ENCODE measurements at regions not wholly inside any gene's neighbourhood (a gene's known extent, or its start where the extent isn't known, plus 50 kb on each side); places are given as distances from the start of the nearest gene placed in this dataset.

DNA sequence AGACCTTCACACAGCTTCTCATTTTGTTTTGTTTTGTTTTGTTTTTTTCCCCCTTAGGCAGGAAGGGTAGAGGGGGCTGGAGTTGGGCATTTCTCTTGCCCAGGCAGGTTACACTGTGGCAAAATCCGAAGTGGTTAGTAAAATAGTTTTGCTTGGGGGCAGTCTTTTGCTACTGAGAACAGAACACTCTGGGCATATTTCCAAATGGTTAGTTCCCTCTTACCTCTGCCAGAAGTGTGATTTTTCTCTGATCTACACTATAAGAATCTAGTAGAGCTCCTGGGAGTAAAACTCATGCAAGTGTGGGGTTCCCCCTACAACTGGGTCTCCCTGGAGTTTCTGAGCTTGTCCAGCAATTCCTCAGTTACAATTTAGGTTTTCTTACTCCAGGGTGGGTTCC, 61.7 kb downstream of the NPS start:
- no peak overlapping the region for H3K4me2 ChIP-seq (ENCODE audit: low read depth, low read length, poor library complexity, severe bottlenecking)
- no peaks in the 10 kb centered on the region for H3K36me3 ChIP-seq (ENCODE audit: insufficient read depth, low read length)
- H2AFZ ChIP-seq (ENCODE audit: low read length) = no peak overlapping the region
- no peak overlapping the region for H3K27ac ChIP-seq (ENCODE audit: low read length)
- H3K4me1 ChIP-seq (ENCODE audit: low read length) = no peaks in the 10 kb centered on the region
- H3K4me3 ChIP-seq (ENCODE audit: low read length) = no peak overlapping the region
- H3K79me2 ChIP-seq (ENCODE audit: low read length) = no peaks in the 10 kb centered on the region
- no peaks in the 10 kb centered on the region for H3K27me3 ChIP-seq (ENCODE audit: low read length)
- DNase-seq = no peak
- no peak overlapping the region for H3K9ac ChIP-seq (ENCODE audit: low read length)
- no peaks in the 10 kb centered on the region for H3K9me2 ChIP-seq (replicated peaks; ENCODE audit: insufficient read depth, low read length)
- H4K20me1 ChIP-seq (ENCODE audit: insufficient read depth, low read depth, low read length) = no peaks in the 10 kb centered on the region
- no peaks in the 10 kb centered on the region for H3K9me3 ChIP-seq (ENCODE audit: low read length)

DNA sequence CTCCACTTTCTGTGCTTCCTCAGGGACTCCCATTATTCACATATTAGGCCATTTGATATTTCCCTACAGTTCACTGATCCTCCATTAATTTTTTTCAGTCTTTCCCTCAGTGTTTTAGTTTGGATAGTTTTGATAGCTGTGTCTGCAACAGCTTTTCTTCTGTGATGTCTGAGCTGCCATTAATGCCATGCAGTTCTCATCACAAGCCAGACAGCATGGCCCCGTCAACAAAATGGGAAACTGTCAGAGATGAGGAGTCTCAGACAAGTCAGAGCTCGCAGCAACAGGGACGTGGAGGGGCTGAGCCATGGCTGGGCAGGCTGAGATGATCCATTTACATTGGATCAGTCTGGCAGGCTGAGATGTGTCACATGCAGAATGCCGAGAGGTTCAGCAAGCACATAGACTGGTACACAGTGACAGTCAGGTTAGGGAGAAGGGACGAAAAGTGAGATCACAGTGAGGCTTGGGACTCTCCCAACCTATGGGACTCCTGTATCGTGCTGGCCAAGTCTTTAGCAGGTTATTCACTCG, 65.4 kb downstream of the NPS start:
- Histone ChIP-seq H3K4me3 (ENCODE audit: low read length) (no peak overlapping the region), H3K36me3 (ENCODE audit: insufficient read depth, low read length) (no peaks in the 10 kb centered on the region), H3K9ac (ENCODE audit: low read length) (no peak overlapping the region), H3K27ac (ENCODE audit: low read length) (no peak overlapping the region), H3K9me2 (replicated peaks; ENCODE audit: insufficient read depth, low read length) (no peaks in the 10 kb centered on the region), H2AFZ (ENCODE audit: low read length) (no peak overlapping the region), H3K9me3 (ENCODE audit: low read length) (no peaks in the 10 kb centered on the region), H3K79me2 (ENCODE audit: low read length) (no peaks in the 10 kb centered on the region), H3K27me3 (ENCODE audit: low read length) (no peaks in the 10 kb centered on the region), H4K20me1 (ENCODE audit: insufficient read depth, low read depth, low read length) (no peaks in the 10 kb centered on the region), H3K4me1 (ENCODE audit: low read length) (no peaks in the 10 kb centered on the region), H3K4me2 (ENCODE audit: low read depth, low read length, poor library complexity, severe bottlenecking) (no peak overlapping the region)
- no peak for DNase-seq

DNA sequence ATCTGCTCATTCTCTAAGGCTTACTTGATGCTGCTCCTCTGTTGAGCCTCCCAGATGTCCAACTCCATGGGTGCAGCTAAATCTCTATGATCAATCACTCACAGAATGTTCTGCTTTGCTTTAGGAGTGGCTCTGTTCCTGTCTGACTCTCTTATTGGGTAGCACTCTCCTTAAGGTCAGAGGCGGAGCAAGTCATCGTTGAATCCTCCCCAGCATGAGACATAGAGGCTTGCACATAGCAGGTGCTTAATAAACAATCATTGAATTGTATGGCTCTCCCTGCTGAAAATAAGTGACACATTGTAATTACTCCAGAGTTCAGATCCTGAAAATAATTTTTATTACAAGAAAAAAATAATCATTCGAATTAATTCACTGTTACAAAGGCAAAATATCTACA, 69.7 kb downstream of the NPS start:
- no peaks in the 10 kb centered on the region for H3K79me2 ChIP-seq (ENCODE audit: low read length)
- H4K20me1 ChIP-seq (ENCODE audit: insufficient read depth, low read depth, low read length) = no peaks in the 10 kb centered on the region
- no peak overlapping the region for H3K27ac ChIP-seq (ENCODE audit: low read length)
- DNase-seq = no peak
- H3K9me3 ChIP-seq (ENCODE audit: low read length) = no peaks in the 10 kb centered on the region
- H3K9ac ChIP-seq (ENCODE audit: low read length) = no peak overlapping the region
- H3K9me2 ChIP-seq (replicated peaks; ENCODE audit: insufficient read depth, low read length) = no peaks in the 10 kb centered on the region
- no peak overlapping the region for H2AFZ ChIP-seq (ENCODE audit: low read length)
- no peak overlapping the region for H3K4me3 ChIP-seq (ENCODE audit: low read length)
- H3K4me1 ChIP-seq (ENCODE audit: low read length) = no peaks in the 10 kb centered on the region
- H3K36me3 ChIP-seq (ENCODE audit: insufficient read depth, low read length) = no peaks in the 10 kb centered on the region
- H3K4me2 ChIP-seq (ENCODE audit: low read depth, low read length, poor library complexity, severe bottlenecking) = no peak overlapping the region
- H3K27me3 ChIP-seq (ENCODE audit: low read length) = no peaks in the 10 kb centered on the region

DNA sequence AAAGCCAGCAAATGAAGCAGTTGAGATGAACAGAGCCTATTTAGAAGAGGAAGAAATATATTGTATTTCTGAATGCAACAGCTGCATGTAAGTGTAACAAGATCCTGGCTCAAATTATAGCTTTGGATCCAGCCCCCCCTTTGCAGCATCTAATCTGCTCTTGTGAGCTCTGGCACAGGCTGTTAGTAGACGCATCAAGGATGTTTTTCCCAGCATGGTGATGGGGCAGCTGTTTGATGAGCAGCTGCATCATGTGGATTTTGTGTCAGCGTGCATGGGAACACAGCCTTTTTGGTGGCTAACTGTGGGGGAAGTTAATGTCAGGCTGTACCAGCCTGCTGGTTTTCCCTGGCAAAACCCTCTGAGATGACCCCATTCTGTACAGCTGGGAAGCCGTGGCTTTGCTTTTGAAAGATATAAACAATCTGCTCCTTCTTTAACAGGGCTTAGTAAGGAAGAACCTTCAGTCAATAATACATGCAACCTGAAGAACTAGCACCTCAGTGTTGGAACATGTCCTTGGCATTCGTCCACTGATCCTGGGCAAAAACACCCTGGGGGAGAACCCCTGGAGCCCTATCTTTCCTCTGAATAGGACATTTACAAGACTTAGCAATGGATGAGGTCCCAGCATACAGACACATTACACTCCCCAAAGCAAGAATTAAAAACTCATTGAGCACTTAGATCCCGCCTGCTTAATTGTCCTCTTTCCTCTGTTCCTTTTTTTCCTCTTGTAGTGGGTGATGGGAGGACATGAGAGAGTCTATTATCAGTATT, 70.6 kb downstream of the NPS start:
- no peaks in the 10 kb centered on the region for H4K20me1 ChIP-seq (ENCODE audit: insufficient read depth, low read depth, low read length)
- no peaks in the 10 kb centered on the region for H3K36me3 ChIP-seq (ENCODE audit: insufficient read depth, low read length)
- H3K4me3 ChIP-seq (ENCODE audit: low read length) = no peak overlapping the region
- H3K27ac ChIP-seq (ENCODE audit: low read length) = no peak overlapping the region
- no peaks in the 10 kb centered on the region for H3K27me3 ChIP-seq (ENCODE audit: low read length)
- H3K4me2 ChIP-seq (ENCODE audit: low read depth, low read length, poor library complexity, severe bottlenecking) = no peak overlapping the region
- H3K9me2 ChIP-seq (replicated peaks; ENCODE audit: insufficient read depth, low read length) = no peaks in the 10 kb centered on the region
- H3K79me2 ChIP-seq (ENCODE audit: low read length) = no peaks in the 10 kb centered on the region
- H3K9ac ChIP-seq (ENCODE audit: low read length) = no peak overlapping the region
- no peak overlapping the region for H2AFZ ChIP-seq (ENCODE audit: low read length)
- no peak for DNase-seq
- H3K4me1 ChIP-seq (ENCODE audit: low read length) = no peaks in the 10 kb centered on the region
- H3K9me3 ChIP-seq (ENCODE audit: low read length) = no peaks in the 10 kb centered on the region

DNA sequence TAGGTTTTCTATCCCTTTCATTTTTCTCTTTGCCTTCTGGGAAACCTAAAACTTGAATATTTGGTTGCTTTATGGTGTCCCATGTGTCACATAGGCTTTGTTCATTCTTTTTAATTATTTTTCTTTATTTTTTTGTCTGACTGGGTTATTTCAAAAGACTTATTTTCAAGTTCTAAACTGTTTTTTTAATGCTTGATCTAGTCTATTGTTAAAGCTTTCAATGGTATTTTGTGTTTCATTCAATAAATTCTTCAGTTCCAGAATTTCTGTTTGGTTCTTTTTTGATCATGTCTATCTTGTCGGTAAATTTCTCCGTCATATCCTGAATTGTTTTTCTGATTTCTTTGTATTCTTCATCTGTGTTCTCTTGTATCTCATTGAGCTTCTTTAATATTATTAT, 86.8 kb downstream of the NPS start:
- no peaks in the 10 kb centered on the region for H3K9me2 ChIP-seq (replicated peaks; ENCODE audit: insufficient read depth, low read length)
- no peak overlapping the region for H3K9ac ChIP-seq (ENCODE audit: low read length)
- H4K20me1 ChIP-seq (ENCODE audit: insufficient read depth, low read depth, low read length) = no peaks in the 10 kb centered on the region
- H3K4me2 ChIP-seq (ENCODE audit: low read depth, low read length, poor library complexity, severe bottlenecking) = no peak overlapping the region
- H2AFZ ChIP-seq (ENCODE audit: low read length) = no peak overlapping the region
- H3K27me3 ChIP-seq (ENCODE audit: low read length) = no peaks in the 10 kb centered on the region
- H3K27ac ChIP-seq (ENCODE audit: low read length) = no peak overlapping the region
- no peak for DNase-seq
- no peak overlapping the region for H3K4me3 ChIP-seq (ENCODE audit: low read length)
- H3K9me3 ChIP-seq (ENCODE audit: low read length) = peaks cover 5% of the 10 kb centered on the region
- no peaks in the 10 kb centered on the region for H3K4me1 ChIP-seq (ENCODE audit: low read length)
- no peaks in the 10 kb centered on the region for H3K79me2 ChIP-seq (ENCODE audit: low read length)
- no peaks in the 10 kb centered on the region for H3K36me3 ChIP-seq (ENCODE audit: insufficient read depth, low read length)

DNA sequence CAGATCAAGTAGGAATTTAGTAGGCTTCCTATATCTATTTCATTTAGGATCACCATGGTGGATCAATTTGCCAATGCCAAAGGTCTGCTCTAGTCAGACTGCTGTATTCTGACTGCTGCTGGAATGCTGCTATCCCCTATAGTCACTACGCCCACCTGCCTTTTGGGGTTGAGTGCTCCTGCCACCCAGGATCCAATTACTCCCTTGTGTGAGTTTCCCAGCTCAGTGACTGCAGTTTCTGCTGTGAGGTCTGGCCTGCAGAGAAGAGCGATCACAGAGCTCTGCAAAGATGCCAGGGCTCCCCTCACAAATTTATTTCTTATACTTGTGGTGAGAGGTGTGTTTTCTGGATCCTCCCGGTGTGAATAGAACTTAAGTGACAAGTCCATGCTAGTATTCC, 88.1 kb upstream of the FOXI2 start:
- Histone ChIP-seq H3K36me3 (ENCODE audit: insufficient read depth, low read length) (no peaks in the 10 kb centered on the region), H3K9ac (ENCODE audit: low read length) (no peak overlapping the region), H3K27me3 (ENCODE audit: low read length) (no peaks in the 10 kb centered on the region), H3K9me3 (ENCODE audit: low read length) (no peaks in the 10 kb centered on the region), H3K4me1 (ENCODE audit: low read length) (no peaks in the 10 kb centered on the region), H2AFZ (ENCODE audit: low read length) (no peak overlapping the region), H3K4me3 (ENCODE audit: low read length) (no peak overlapping the region), H4K20me1 (ENCODE audit: insufficient read depth, low read depth, low read length) (no peaks in the 10 kb centered on the region), H3K9me2 (replicated peaks; ENCODE audit: insufficient read depth, low read length) (no peaks in the 10 kb centered on the region), H3K4me2 (ENCODE audit: low read depth, low read length, poor library complexity, severe bottlenecking) (no peak overlapping the region), H3K79me2 (ENCODE audit: low read length) (no peaks in the 10 kb centered on the region), H3K27ac (ENCODE audit: low read length) (no peak overlapping the region)
- no peak for DNase-seq

DNA sequence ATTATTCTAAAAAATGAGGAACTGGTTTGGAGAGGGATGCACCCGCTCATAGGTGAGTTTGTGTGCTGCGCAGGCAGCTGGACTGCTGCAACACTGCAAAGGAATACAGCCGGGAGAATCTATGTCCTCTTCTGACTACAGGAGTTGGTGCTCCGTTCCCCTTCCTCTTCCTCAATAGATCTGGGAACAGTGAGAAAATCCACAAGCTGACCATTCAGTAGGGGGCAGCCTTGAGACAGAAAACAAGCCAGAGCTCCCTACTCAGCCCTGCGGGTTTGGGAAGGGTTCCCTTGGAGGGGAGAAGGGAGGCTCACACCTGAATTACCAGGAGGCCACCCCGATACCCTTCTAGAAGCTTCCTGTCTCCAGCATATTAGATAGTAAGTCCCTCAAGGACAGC, 87.3 kb upstream of the FOXI2 start:
- Histone ChIP-seq H3K9me2 (replicated peaks; ENCODE audit: insufficient read depth, low read length) (no peaks in the 10 kb centered on the region), H3K79me2 (ENCODE audit: low read length) (no peaks in the 10 kb centered on the region), H2AFZ (ENCODE audit: low read length) (no peak overlapping the region), H3K9ac (ENCODE audit: low read length) (no peak overlapping the region), H3K4me2 (ENCODE audit: low read depth, low read length, poor library complexity, severe bottlenecking) (no peak overlapping the region), H4K20me1 (ENCODE audit: insufficient read depth, low read depth, low read length) (no peaks in the 10 kb centered on the region), H3K27me3 (ENCODE audit: low read length) (no peaks in the 10 kb centered on the region), H3K27ac (ENCODE audit: low read length) (no peak overlapping the region), H3K36me3 (ENCODE audit: insufficient read depth, low read length) (no peaks in the 10 kb centered on the region), H3K4me1 (ENCODE audit: low read length) (no peaks in the 10 kb centered on the region), H3K4me3 (ENCODE audit: low read length) (no peak overlapping the region), H3K9me3 (ENCODE audit: low read length) (no peaks in the 10 kb centered on the region)
- peak; percentile 57 for DNase-seq

DNA sequence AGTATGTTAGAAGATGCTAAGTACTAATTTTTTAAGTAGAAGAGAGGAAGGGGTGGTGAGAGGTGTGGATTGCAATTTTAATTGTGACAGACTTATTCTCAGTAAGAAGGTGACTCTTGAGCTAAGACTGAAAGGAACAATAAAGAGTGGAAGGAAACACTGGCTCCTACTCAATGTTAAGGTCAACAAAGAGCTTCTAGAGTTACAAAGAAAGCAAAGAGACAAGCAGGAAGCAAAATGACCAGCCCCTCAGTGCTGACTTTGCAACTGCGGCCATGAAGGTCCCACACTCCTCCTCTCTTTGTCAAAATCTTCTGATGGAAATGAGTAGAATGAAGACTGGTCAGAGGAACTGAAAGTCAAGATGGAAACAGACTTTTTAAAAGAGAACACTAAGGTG, 79.9 kb upstream of the FOXI2 start:
- H3K4me2 ChIP-seq (ENCODE audit: low read depth, low read length, poor library complexity, severe bottlenecking) = no peak overlapping the region
- no peaks in the 10 kb centered on the region for H3K36me3 ChIP-seq (ENCODE audit: insufficient read depth, low read length)
- H3K4me3 ChIP-seq (ENCODE audit: low read length) = no peak overlapping the region
- no peaks in the 10 kb centered on the region; the same call in 1 of the 2 replicates for H3K27me3 ChIP-seq (ENCODE audit: low read length)
- no peak overlapping the region for H2AFZ ChIP-seq (ENCODE audit: low read length)
- H3K9me3 ChIP-seq (ENCODE audit: low read length) = no peaks in the 10 kb centered on the region
- H4K20me1 ChIP-seq (ENCODE audit: insufficient read depth, low read depth, low read length) = no peaks in the 10 kb centered on the region
- no peaks in the 10 kb centered on the region for H3K79me2 ChIP-seq (ENCODE audit: low read length)
- no peak for DNase-seq
- H3K9me2 ChIP-seq (replicated peaks; ENCODE audit: insufficient read depth, low read length) = no peaks in the 10 kb centered on the region
- H3K9ac ChIP-seq (ENCODE audit: low read length) = no peak overlapping the region
- no peak overlapping the region for H3K27ac ChIP-seq (ENCODE audit: low read length)
- H3K4me1 ChIP-seq (ENCODE audit: low read length) = no peaks in the 10 kb centered on the region

All from Karpas-422 (cell line).